ENCODE measurements at regions not wholly inside any gene's neighbourhood (a gene's known extent, or its start where the extent isn't known, plus 50 kb on each side); places are given as distances from the start of the nearest gene placed in this dataset.

DNA sequence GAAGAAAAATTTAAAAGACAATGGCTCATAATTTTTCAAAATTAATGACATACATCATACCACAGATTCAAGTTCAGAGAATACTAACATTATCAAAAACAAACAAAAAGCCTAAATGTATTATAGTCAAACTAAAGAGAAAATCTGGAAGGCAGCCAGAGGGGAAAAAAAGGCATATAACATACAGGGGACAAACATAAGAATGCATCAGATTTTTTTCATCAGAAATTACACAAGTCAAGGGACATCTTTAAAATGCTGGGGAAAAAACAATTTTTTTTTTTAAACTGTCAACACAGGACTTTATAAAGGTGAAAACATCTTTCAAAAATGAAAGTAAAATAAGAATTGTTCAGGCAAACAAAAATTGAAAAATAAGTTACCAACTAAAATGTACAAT lies 478.4 kb upstream of the PLXNA2 start:
- no peak for TF ChIP-seq EZH2phosphoT487 (conservative IDR thresholded peaks at IDR 0.05; ENCODE audit: low read length)
- TF ChIP-seq CTCF (IDR thresholded peaks at IDR 0.05; ENCODE audit: insufficient read depth, low read length, poor library complexity, severe bottlenecking): no peak

Measured in SU-DHL-6 (cell line).